Adrenal gland (tissue), 9 donors: ENCODE measurements at regions not wholly inside any gene's neighbourhood (a gene's known extent, or its start where the extent isn't known, plus 50 kb on each side); places are given as distances from the start of the nearest gene placed in this dataset.

Experiments used
- DNase-seq, 7 donors: peaks; one replicate each; pipeline ENCODE4 v3.0.0-alpha.2; 2019 to 2020
- H3K27ac ChIP-seq, 5 donors: fragments of 200-600 bp; sonication (generic) in 4 of 5; 1 replicate in 3 of 5; 2 replicates in 2 of 5; pipeline versions ENCODE4 v1.5.1 to v1.8.0; 2016 to 2020; ENCODE audit warnings: mild to moderate bottlenecking in 1 of 5
- H3K27me3 ChIP-seq: fragments of 200-600 bp; 2 replicates; pipeline ENCODE4 v1.8.0; 2021
- H3K36me3 ChIP-seq, 2 donors: fragments of 200-600 bp; replicated peaks in 1 of 2; 1 replicate in 1 of 2; 2 replicates in 1 of 2; pipeline versions ENCODE4 v1.5.1 to v1.8.0; 2018 to 2022
- H3K4me1 ChIP-seq, 2 donors: fragments of 200-600 bp; replicated peaks in 1 of 2; 1 replicate in 1 of 2; 2 replicates in 1 of 2; pipeline versions ENCODE4 v1.5.1 to v1.8.0; 2018 to 2021
- H3K4me3 ChIP-seq, 4 donors: fragments of 200-600 bp; sonication (generic) in 3 of 4; one replicate each; pipeline ENCODE4 v1.5.1; 2016 to 2018
- H3K9me3 ChIP-seq, 3 donors: fragments of 200-600 bp; sonication (generic) in 1 of 3; replicated peaks in 1 of 3; 1 replicate in 2 of 3; 2 replicates in 1 of 3; pipeline versions ENCODE4 v1.5.1 to v1.8.0; 2016 to 2021
- POLR2A ChIP-seq, 2 donors: fragments of 450-650 bp; IDR thresholded peaks; one replicate each; pipeline ENCODE4 v1.6.1; 2017; ENCODE audit warnings: antibody characterized with exemption in 2 of 2, mild to moderate bottlenecking in 2 of 2, moderate library complexity in 1 of 2
- WGBS, 4 donors: extraction: QIAGEN DNeasy Blood & Tissue Kit in 2 of 4; methylation state at CpG; one replicate each; pipeline versions ENCODE4 v1.1.5 to v1.1.7; 2013 to 2017; 5-methylcytosine and 5-hydroxymethylcytosine counted together
- intact Hi-C, 2 donors: fragments of 100-400 bp; cut with DNase I; formaldehyde crosslinking; loops; one replicate each; pipeline versions ENCODE4 v1.14.1 to v1.15.0; 2022 to 2023
- TF ChIP-seq, protein P1 (sequence below), 6 experiments: fragments of 450-650 bp in 4 of 6; fragments of 200-600 bp in 2 of 6; sonication (generic) in 1 of 6; IDR thresholded peaks; 1 replicate in 5 of 6; 2 replicates in 1 of 6; pipeline versions ENCODE4 v1.5.1 to v1.8.0; 2016 to 2021; ENCODE audit warnings: antibody characterized with exemption in 6 of 6, mild to moderate bottlenecking in 2 of 6, moderate library complexity in 1 of 6
- donor health status: healthy with polysubstance abuse.
- donor health status: Bipolar disorder and iron deficiency.
- donor health status: DM: yes; HTN: yes; CAD: no.
- donor health status: DM: no; HTN: no; CAD: no.
- donor health status: DM: no; HTN: no; CAD: no.

GRCh38 chr16:16833165-16833564 lies 454.2 kb downstream of the NPIPA7 start:
- Histone ChIP-seq H3K4me1 (no peaks in the 10 kb centered on the region), H3K27ac (no peak overlapping the region), H3K9me3 (no peaks in the 10 kb centered on the region), H3K4me3 (no peak overlapping the region), H3K27me3 (no peaks in the 10 kb centered on the region), H3K36me3 (no peaks in the 10 kb centered on the region)
- no peak for TF ChIP-seq POLR2A (IDR thresholded peaks at IDR 0.05)
- TF ChIP-seq, protein P1, sequence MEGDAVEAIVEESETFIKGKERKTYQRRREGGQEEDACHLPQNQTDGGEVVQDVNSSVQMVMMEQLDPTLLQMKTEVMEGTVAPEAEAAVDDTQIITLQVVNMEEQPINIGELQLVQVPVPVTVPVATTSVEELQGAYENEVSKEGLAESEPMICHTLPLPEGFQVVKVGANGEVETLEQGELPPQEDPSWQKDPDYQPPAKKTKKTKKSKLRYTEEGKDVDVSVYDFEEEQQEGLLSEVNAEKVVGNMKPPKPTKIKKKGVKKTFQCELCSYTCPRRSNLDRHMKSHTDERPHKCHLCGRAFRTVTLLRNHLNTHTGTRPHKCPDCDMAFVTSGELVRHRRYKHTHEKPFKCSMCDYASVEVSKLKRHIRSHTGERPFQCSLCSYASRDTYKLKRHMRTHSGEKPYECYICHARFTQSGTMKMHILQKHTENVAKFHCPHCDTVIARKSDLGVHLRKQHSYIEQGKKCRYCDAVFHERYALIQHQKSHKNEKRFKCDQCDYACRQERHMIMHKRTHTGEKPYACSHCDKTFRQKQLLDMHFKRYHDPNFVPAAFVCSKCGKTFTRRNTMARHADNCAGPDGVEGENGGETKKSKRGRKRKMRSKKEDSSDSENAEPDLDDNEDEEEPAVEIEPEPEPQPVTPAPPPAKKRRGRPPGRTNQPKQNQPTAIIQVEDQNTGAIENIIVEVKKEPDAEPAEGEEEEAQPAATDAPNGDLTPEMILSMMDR (IDR thresholded peaks at IDR 0.05): no peak
- WGBS, 4 donors: 78 to 85% (median 82%) methylated on average over 3 of the region's 3 CpGs
- intact Hi-C loops: no loop called here
- DNase-seq: no peak

- 70 to 80% (median 70%) methylated on average over 5 of the region's 5 CpGs for WGBS, 4 donors
- intact Hi-C loops: no loop called here
Observed at GRCh38 chr16:16850274-16850673, 471.3 kb downstream of the NPIPA7 start.

DNA sequence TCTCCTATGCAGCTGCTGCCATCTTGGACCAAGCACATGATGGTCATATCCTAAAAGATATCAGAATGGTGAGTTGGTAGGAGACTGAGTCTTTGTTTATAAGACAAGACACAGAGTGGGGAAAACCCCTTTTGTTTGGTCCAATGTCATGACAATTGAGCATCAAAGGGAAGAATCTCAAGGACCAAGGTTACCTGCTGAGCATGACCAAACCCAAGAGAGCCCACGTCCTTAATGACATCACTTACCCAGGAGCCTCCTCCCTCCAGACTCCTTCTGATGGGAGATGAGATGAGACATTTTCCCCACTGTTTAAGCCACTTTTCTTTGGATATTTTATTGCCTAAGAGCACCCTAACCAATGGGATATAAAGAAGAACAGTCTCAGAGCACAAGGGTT lies 478.1 kb downstream of the NPIPA7 start:
- Histone ChIP-seq H3K27ac (no peak overlapping the region), H3K27me3 (peaks cover 3% of the 10 kb centered on the region), H3K36me3 (no peaks in the 10 kb centered on the region), H3K4me1 (no peaks in the 10 kb centered on the region), H3K4me3 (no peak overlapping the region), H3K9me3 (no peaks in the 10 kb centered on the region)
- TF ChIP-seq POLR2A (IDR thresholded peaks at IDR 0.05): no peak
- TF ChIP-seq, protein P1 (IDR thresholded peaks at IDR 0.05): no peak
- 0% methylated on average over 1 of the region's 1 CpG for WGBS, 4 donors
- no peak for DNase-seq
- intact Hi-C loops: no loop called here

More at GRCh38 chr16:16850274-16850673, 471.3 kb downstream of the NPIPA7 start:
- no peak for DNase-seq
- Histone ChIP-seq H3K36me3 (no peaks in the 10 kb centered on the region), H3K9me3 (no peaks in the 10 kb centered on the region), H3K27ac (no peak overlapping the region), H3K4me1 (no peaks in the 10 kb centered on the region), H3K4me3 (no peak overlapping the region), H3K27me3 (no peaks in the 10 kb centered on the region)
- TF ChIP-seq, protein P1 (IDR thresholded peaks at IDR 0.05): no peak
- TF ChIP-seq POLR2A (IDR thresholded peaks at IDR 0.05): no peak

GRCh38 chr16:16857603-16858283 lies 478.8 kb downstream of the NPIPA7 start:
- intact Hi-C loops: no loop called here
- no peak overlapping the region for H3K4me3 ChIP-seq
- H3K9me3 ChIP-seq: no peaks in the 10 kb centered on the region
- no peaks in the 10 kb centered on the region for H3K36me3 ChIP-seq
- no peak for TF ChIP-seq POLR2A (IDR thresholded peaks at IDR 0.05)
- TF ChIP-seq, protein P1 (IDR thresholded peaks at IDR 0.05): no peak
- no peaks in the 10 kb centered on the region for H3K4me1 ChIP-seq
- DNase-seq: peak in 1 of 7 donors; percentile 3
- 45 to 54% (median 53%) methylated on average over 5 of the region's 5 CpGs for WGBS, 4 donors
- H3K27me3 ChIP-seq: peaks cover 3% of the 10 kb centered on the region
- no peak overlapping the region for H3K27ac ChIP-seq
